Hippocampal formation (tissue), 2 donors: ENCODE measurements at regions not wholly inside any gene's neighbourhood (a gene's known extent, or its start where the extent isn't known, plus 50 kb on each side); places are given as distances from the start of the nearest gene placed in this dataset.

Experiments
- DNase-seq, 2 donors: peaks; one replicate each; lab custom pipeline; 2025; lab: John Stamatoyannopoulos, UW

- no peak for DNase-seq
These were observed 152.4 kb upstream of the KCTD1 start for GRCh38 chr18:26700728-26701127.

- no peak for DNase-seq
These were observed 151.8 kb upstream of the KCTD1 start for GRCh38 chr18:26700201-26700600.

GRCh38 chr18:26697186-26697884, 149.0 kb upstream of the KCTD1 start:
- no peak for DNase-seq

- no peak for DNase-seq
These were observed 148.4 kb upstream of the KCTD1 start for GRCh38 chr18:26696786-26697185.

- DNase-seq: no peak
These were observed 148.0 kb upstream of the KCTD1 start for GRCh38 chr18:26696308-26696707.

- no peak for DNase-seq
These were observed 141.0 kb upstream of the KCTD1 start for GRCh38 chr18:26689226-26689879.

GRCh38 chr18:26686532-26686931, 138.2 kb upstream of the KCTD1 start:
- DNase-seq: no peak

- no peak for DNase-seq
These were observed 137.2 kb upstream of the KCTD1 start for GRCh38 chr18:26685438-26686157.

- no peak for DNase-seq
These were observed 129.6 kb upstream of the KCTD1 start for GRCh38 chr18:26677957-26678356.

- DNase-seq: no peak
These were observed 118.7 kb upstream of the KCTD1 start for GRCh38 chr18:26667046-26667445.

GRCh38 chr18:26662996-26663395, 114.6 kb upstream of the KCTD1 start:
- no peak for DNase-seq

GRCh38 chr18:26657631-26658581, 109.6 kb upstream of the KCTD1 start:
- no peak for DNase-seq

GRCh38 chr18:26656944-26657536, 108.7 kb upstream of the KCTD1 start:
- peak; percentile 73 to 76 for DNase-seq

GRCh38 chr18:26656431-26656943, 108.1 kb upstream of the KCTD1 start:
- peak; percentile 52 to 73 for DNase-seq

- DNase-seq: peak; percentile 72 to 76
These were observed 107.4 kb upstream of the KCTD1 start for GRCh38 chr18:26655525-26656430.

GRCh38 chr18:26654616-26655524, 106.5 kb upstream of the KCTD1 start:
- peak in 1 of 2 donors; percentile 72 for DNase-seq

- peak in 1 of 2 donors; percentile 62 for DNase-seq
These were observed 105.7 kb upstream of the KCTD1 start for GRCh38 chr18:26653943-26654615.

- no peak for DNase-seq
These were observed 104.1 kb upstream of the KCTD1 start for GRCh38 chr18:26652501-26652900.
